ENCODE measurements at regions not wholly inside any gene's neighbourhood (a gene's known extent, or its start where the extent isn't known, plus 50 kb on each side); places are given as distances from the start of the nearest gene placed in this dataset.

DNA sequence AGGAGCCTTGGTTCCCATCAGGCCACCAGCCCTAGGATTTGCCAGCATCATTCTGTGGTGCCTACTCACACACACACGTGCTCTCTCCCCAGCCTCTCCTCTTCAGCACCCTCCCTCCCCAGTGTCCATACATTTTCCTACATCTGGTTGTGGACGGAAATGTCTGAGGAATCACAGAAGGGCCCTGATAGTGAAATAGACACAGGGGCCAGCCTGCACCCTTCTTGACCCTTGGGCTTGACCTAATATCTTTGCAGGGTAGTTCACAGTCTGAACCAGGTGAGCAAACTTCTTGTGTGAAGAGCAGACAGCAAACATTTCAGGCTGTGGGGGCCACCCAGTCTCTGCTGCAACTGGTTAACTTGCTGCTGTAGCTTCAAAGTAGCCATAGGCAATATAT lies 108.5 kb upstream of the NXT1 start:
- Histone ChIP-seq H3K9me3 (ENCODE audit: control insufficient read depth in 2 of 2, low read length in 2 of 2) (no peaks in the 10 kb centered on the region), H3K27ac (ENCODE audit: low read length) (no peak overlapping the region), H3K4me3 (ENCODE audit: low read length in 2 of 2) (no peak overlapping the region), H3K36me3 (ENCODE audit: control insufficient read depth in 2 of 2, insufficient read depth in 2 of 2, low read length in 2 of 2) (no peaks in the 10 kb centered on the region), H3K4me1 (ENCODE audit: control insufficient read depth, insufficient read depth, low read length) (peaks cover 5% of the 10 kb centered on the region), H3K27me3 (ENCODE audit: control insufficient read depth in 1 of 2, insufficient read depth in 2 of 2, low read length in 2 of 2) (peaks cover 0 to 3% of the 10 kb centered on the region in 2 donors), H3K9ac (ENCODE audit: low read length in 2 of 2) (no peak overlapping the region)

DNA sequence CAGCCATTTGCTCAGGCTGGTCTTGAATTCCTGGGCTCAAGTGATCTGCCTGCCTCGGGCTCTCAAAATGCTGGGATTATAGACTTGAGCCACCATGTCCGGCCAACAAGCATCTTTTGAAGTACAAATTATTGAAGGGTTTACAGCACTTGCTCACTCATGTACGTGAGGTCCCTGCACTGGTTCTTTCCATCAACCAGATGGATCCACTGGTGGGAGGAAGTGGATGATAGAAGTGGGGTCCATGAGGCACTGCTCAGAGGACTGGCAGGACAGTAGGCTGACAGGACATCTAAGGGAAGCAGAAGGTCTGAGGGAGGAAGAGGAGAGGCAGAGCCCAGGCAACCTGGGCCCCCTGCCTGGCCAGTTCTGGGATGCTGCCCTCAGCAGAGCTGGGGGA lies 109.2 kb upstream of the NXT1 start:
- H3K36me3 ChIP-seq (ENCODE audit: control insufficient read depth in 2 of 2, insufficient read depth in 2 of 2, low read length in 2 of 2), result no peaks in the 10 kb centered on the region
- peaks cover 5% of the 10 kb centered on the region for H3K4me1 ChIP-seq (ENCODE audit: control insufficient read depth, insufficient read depth, low read length)
- H3K9me3 ChIP-seq (ENCODE audit: control insufficient read depth in 2 of 2, low read length in 2 of 2), result no peaks in the 10 kb centered on the region
- peaks cover 0 to 3% of the 10 kb centered on the region in 2 donors for H3K27me3 ChIP-seq (ENCODE audit: control insufficient read depth in 1 of 2, insufficient read depth in 2 of 2, low read length in 2 of 2)
- H3K27ac ChIP-seq (ENCODE audit: low read length), result no peak overlapping the region
- no peak overlapping the region for H3K9ac ChIP-seq (ENCODE audit: low read length in 2 of 2)
- H3K4me3 ChIP-seq (ENCODE audit: low read length in 2 of 2), result no peak overlapping the region

DNA sequence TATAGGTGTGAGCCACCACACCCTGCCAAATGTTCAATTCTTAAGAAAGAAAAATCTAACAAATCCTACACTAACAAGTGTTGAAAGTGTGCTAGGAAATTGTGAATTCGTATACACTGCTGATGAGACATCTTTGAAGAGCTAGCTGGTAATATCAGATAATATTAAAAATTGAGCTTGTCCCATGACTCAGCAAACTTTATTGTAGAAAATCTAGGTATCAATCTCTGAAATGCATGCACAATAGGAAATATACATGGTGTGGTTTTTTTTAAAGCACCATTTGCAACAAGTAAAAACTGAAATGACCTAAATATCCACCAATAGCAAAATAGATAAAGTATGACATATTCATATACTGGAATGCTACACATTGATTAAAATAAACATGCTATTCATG lies 110.1 kb upstream of the NXT1 start:
- Histone ChIP-seq H3K36me3 (ENCODE audit: control insufficient read depth in 2 of 2, insufficient read depth in 2 of 2, low read length in 2 of 2) (no peaks in the 10 kb centered on the region), H3K4me3 (ENCODE audit: low read length in 2 of 2) (no peak overlapping the region), H3K27ac (ENCODE audit: low read length) (no peak overlapping the region), H3K9ac (ENCODE audit: low read length in 2 of 2) (no peak overlapping the region), H3K4me1 (ENCODE audit: control insufficient read depth, insufficient read depth, low read length) (peaks cover 3% of the 10 kb centered on the region), H3K27me3 (ENCODE audit: control insufficient read depth in 1 of 2, insufficient read depth in 2 of 2, low read length in 2 of 2) (peaks cover 0 to 3% of the 10 kb centered on the region in 2 donors), H3K9me3 (ENCODE audit: control insufficient read depth in 2 of 2, low read length in 2 of 2) (no peaks in the 10 kb centered on the region)

DNA sequence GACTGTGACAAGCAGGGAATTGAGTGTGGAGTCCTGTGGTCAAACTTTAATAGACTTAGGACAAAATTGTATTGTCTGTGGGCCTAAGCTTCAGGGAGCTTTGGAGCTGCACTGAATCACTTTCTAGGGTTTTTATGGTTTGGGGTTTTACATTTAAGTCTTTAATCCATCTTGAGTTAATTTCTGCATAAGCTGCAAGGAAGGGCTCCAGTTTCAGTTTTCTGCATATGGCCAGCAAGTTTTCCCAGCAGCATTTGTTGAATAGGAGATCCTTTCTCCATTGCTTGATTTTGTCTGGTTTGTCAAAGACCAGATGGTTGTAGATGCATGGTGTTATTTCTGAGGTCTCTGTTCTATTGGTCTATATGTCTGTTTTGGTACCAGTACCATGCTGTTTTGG lies 113.4 kb upstream of the NXT1 start:
- no peaks in the 10 kb centered on the region for H3K36me3 ChIP-seq (ENCODE audit: control insufficient read depth in 2 of 2, insufficient read depth in 2 of 2, low read length in 2 of 2)
- no peak overlapping the region for H3K4me3 ChIP-seq (ENCODE audit: low read length in 2 of 2)
- H3K27ac ChIP-seq (ENCODE audit: low read length), result no peak overlapping the region
- H3K9ac ChIP-seq (ENCODE audit: low read length in 2 of 2), result no peak overlapping the region
- H3K4me1 ChIP-seq (ENCODE audit: control insufficient read depth, insufficient read depth, low read length), result no peaks in the 10 kb centered on the region
- H3K27me3 ChIP-seq (ENCODE audit: control insufficient read depth in 1 of 2, insufficient read depth in 2 of 2, low read length in 2 of 2), result peaks cover 0 to 3% of the 10 kb centered on the region in 2 donors
- H3K9me3 ChIP-seq (ENCODE audit: control insufficient read depth in 2 of 2, low read length in 2 of 2), result no peaks in the 10 kb centered on the region

DNA sequence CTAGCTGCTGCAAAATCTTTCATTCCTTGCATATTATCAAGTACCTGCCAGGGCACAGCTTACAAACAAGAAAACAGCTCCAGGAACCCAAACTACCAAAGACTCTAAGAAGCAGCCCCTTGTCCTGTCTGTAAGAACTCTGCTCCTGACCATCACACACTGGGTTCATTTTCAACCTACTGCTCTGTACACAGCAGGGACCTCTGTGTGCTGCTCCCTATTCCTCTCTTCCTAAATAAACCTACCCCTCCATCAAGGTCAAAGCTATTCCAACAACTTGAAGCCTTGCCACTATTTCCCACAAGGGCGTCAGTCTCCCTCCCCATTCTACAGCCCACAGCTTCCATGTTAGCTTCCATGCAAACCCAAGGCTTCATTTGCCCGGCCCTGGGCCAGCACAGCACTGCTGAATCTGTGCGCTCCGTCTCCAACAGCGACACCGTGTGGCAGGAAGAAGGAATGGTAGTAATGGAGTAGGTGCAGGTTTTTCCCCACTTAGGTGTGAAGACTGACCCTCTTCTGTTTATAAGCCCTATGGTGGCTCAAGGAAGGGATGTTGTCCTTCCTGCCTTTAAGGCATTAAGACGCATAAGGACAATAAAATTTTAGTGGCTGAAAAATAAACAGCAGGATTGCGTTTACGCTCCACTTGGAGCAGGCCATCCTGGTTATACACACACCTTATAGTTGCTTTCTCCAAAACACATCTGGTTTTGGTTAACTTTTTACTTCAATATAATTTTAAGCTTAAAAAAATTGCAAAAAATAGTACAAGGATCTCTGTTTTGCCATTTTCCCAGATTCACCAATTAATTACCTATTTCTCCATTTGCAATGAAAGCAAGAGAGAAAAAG lies 115.2 kb upstream of the NXT1 start:
- Histone ChIP-seq H3K9me3 (ENCODE audit: control insufficient read depth in 2 of 2, low read length in 2 of 2) (no peaks in the 10 kb centered on the region), H3K4me3 (ENCODE audit: low read length in 2 of 2) (no peak overlapping the region), H3K9ac (ENCODE audit: low read length in 2 of 2) (no peak overlapping the region), H3K27me3 (ENCODE audit: control insufficient read depth in 1 of 2, insufficient read depth in 2 of 2, low read length in 2 of 2) (no peaks in the 10 kb centered on the region), H3K27ac (ENCODE audit: low read length) (no peak overlapping the region), H3K36me3 (ENCODE audit: control insufficient read depth in 2 of 2, insufficient read depth in 2 of 2, low read length in 2 of 2) (no peaks in the 10 kb centered on the region), H3K4me1 (ENCODE audit: control insufficient read depth, insufficient read depth, low read length) (no peaks in the 10 kb centered on the region)

DNA sequence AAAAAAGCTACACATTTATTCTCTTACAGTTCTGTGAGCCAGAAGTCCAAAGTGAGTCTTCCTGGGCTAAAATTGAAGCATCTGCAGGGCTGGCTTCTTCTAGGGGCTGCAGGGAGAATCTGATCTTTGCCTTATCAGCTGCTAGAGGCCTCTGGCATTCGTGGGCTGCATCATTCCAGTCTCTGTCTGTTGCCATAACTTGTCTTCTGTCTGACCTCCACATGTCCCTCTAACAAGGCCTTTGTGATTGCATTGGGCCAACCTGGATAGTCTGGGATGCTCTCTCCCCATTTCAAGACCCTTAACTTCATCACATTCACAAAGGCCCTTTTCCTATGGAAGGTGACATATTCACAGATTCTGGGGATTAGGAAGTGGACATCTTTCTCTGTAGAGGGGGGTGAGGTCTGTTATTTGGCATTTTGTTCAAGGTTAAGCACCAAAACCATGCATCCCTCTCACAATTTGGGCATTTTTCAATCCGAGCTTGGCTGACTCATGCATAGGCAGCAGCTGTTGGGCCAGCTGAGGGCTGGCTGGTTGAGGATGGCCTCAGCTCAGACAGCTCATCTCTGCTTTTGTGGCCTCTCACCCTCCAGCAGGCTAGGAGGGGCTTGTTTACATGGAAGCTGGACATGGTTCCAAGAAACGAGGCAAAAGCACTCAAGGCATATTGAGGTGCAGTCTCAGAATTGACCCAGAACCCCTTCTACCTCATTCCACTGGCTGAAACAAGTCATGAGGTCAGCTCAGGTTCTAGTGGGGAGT lies 116.1 kb upstream of the NXT1 start:
- no peaks in the 10 kb centered on the region for H3K9me3 ChIP-seq (ENCODE audit: control insufficient read depth in 2 of 2, low read length in 2 of 2)
- H3K36me3 ChIP-seq (ENCODE audit: control insufficient read depth in 2 of 2, insufficient read depth in 2 of 2, low read length in 2 of 2), result no peaks in the 10 kb centered on the region
- no peak overlapping the region for H3K9ac ChIP-seq (ENCODE audit: low read length in 2 of 2)
- H3K27ac ChIP-seq (ENCODE audit: low read length), result no peak overlapping the region
- no peak overlapping the region for H3K4me3 ChIP-seq (ENCODE audit: low read length in 2 of 2)
- H3K4me1 ChIP-seq (ENCODE audit: control insufficient read depth, insufficient read depth, low read length), result no peaks in the 10 kb centered on the region
- H3K27me3 ChIP-seq (ENCODE audit: control insufficient read depth in 1 of 2, insufficient read depth in 2 of 2, low read length in 2 of 2), result no peaks in the 10 kb centered on the region

DNA sequence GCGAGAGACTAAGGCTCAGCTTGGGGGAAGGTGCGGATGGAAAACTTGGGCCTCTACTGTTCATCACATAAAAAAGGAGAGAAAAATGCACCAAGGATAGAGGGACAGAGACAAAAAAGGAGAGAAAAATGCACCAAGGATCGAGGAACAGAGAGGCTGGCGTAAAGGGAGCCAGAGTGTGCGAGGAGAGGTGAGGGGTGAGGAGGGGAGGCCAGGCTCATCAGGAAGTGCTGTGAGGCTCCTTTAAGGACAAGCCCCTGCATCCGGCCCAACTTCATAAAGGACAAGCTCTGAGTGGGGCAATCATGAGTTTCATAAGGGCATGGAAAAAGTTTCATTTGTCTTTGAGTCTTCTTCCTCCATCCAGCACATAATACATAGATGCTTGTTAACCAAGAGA lies 117.2 kb upstream of the NXT1 start:
- H3K36me3 ChIP-seq (ENCODE audit: control insufficient read depth in 2 of 2, insufficient read depth in 2 of 2, low read length in 2 of 2), result no peaks in the 10 kb centered on the region
- H3K4me1 ChIP-seq (ENCODE audit: control insufficient read depth, insufficient read depth, low read length), result peaks cover 5% of the 10 kb centered on the region
- H3K4me3 ChIP-seq (ENCODE audit: low read length in 2 of 2), result no peak overlapping the region
- no peaks in the 10 kb centered on the region for H3K9me3 ChIP-seq (ENCODE audit: control insufficient read depth in 2 of 2, low read length in 2 of 2)
- H3K27ac ChIP-seq (ENCODE audit: low read length), result no peak overlapping the region
- no peak overlapping the region for H3K9ac ChIP-seq (ENCODE audit: low read length in 2 of 2)
- H3K27me3 ChIP-seq (ENCODE audit: control insufficient read depth in 1 of 2, insufficient read depth in 2 of 2, low read length in 2 of 2), result no peaks in the 10 kb centered on the region

DNA sequence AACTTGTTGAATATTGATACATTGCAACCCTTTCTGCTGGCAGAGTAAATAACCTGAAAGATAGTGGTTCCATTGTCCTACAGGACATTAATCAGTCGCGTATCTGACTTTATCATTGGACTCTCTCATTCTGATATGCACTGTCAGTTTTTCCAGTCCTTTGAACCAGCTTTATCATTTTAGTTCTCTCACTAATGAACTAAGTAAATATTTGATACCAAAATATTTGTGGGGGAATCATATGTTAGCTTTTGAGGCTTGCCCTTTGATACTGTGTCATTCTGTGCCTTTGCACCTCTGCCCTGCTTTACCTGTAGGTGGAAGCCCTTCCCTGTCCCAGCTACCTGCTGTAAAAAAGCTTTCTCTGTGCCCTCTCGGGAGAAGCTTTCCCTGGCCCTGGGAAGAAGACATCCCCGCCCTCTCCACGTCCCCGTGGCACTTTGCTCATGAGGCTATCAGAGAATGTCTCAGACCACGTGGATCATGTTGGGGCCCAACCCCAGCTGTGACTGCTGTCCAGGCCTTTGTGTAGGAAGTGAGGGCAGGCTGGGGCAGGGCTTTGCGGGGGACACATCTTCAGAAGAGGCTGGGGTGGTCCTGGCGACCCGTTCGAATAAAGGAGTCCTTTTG lies 117.8 kb upstream of the NXT1 start:
- H3K36me3 ChIP-seq (ENCODE audit: control insufficient read depth in 2 of 2, insufficient read depth in 2 of 2, low read length in 2 of 2), result no peaks in the 10 kb centered on the region
- H3K9me3 ChIP-seq (ENCODE audit: control insufficient read depth in 2 of 2, low read length in 2 of 2), result no peaks in the 10 kb centered on the region
- peaks cover 5% of the 10 kb centered on the region for H3K4me1 ChIP-seq (ENCODE audit: control insufficient read depth, insufficient read depth, low read length)
- H3K4me3 ChIP-seq (ENCODE audit: low read length in 2 of 2), result no peak overlapping the region
- no peaks in the 10 kb centered on the region for H3K27me3 ChIP-seq (ENCODE audit: control insufficient read depth in 1 of 2, insufficient read depth in 2 of 2, low read length in 2 of 2)
- H3K27ac ChIP-seq (ENCODE audit: low read length), result no peak overlapping the region
- no peak overlapping the region for H3K9ac ChIP-seq (ENCODE audit: low read length in 2 of 2)

DNA sequence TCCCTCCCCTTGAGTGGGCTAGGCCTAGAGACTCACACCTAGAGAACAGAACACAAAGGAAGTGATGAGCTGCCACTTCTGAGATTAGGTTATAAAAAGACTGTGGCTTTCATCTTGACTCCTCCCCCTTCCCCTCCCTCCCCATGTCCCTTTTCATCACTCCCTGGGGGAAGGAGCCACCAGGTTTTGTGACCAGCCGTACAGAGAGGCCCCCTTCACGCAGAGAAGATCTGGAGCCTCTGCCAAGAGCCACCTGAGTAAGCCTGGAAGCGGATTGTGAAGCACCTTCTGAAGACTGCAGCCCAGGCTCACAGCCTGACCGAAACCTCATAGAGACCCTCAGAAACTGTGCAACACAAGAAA lies 118.4 kb upstream of the NXT1 start:
- H3K27ac ChIP-seq (ENCODE audit: low read length), result no peak overlapping the region
- H3K4me3 ChIP-seq (ENCODE audit: low read length in 2 of 2), result no peak overlapping the region
- no peaks in the 10 kb centered on the region for H3K27me3 ChIP-seq (ENCODE audit: control insufficient read depth in 1 of 2, insufficient read depth in 2 of 2, low read length in 2 of 2)
- peaks cover 5% of the 10 kb centered on the region for H3K4me1 ChIP-seq (ENCODE audit: control insufficient read depth, insufficient read depth, low read length)
- H3K36me3 ChIP-seq (ENCODE audit: control insufficient read depth in 2 of 2, insufficient read depth in 2 of 2, low read length in 2 of 2), result no peaks in the 10 kb centered on the region
- H3K9me3 ChIP-seq (ENCODE audit: control insufficient read depth in 2 of 2, low read length in 2 of 2), result no peaks in the 10 kb centered on the region
- H3K9ac ChIP-seq (ENCODE audit: low read length in 2 of 2), result no peak overlapping the region

DNA sequence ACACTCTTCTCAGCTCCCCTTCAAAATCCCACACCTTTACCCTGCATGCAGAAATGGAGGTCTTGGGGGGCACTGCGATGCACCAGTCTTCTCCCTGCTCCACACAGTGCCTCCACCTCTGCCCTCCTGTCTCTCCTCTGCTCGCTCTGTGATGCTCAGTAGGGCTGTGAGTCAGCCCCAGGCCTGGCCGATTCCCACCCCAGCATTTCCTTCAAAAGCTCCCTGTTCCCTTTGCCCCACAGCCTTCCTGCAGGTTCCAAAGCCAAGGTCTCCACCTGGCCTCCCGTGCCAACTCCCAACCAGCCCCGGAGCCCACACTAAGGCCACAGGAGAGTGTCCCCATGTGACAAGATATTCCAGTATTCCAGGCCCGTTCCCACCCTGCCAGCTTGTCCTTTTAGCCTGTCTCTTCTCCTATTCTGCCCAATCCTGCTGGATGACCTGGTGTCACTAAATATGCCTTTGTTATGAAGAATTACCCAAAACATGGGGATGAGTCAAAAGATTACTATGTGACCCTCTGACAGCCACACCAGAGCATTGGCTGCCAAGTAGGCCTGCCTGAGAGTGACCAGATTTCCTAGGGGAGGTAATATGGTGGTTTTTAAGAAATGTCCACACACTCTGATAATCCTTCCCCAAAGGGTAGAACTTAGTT lies 118.9 kb upstream of the NXT1 start:
- H3K27ac ChIP-seq (ENCODE audit: low read length), result no peak overlapping the region
- no peak overlapping the region for H3K9ac ChIP-seq (ENCODE audit: low read length in 2 of 2)
- no peaks in the 10 kb centered on the region for H3K9me3 ChIP-seq (ENCODE audit: control insufficient read depth in 2 of 2, low read length in 2 of 2)
- H3K27me3 ChIP-seq (ENCODE audit: control insufficient read depth in 1 of 2, insufficient read depth in 2 of 2, low read length in 2 of 2), result no peaks in the 10 kb centered on the region
- no peaks in the 10 kb centered on the region for H3K36me3 ChIP-seq (ENCODE audit: control insufficient read depth in 2 of 2, insufficient read depth in 2 of 2, low read length in 2 of 2)
- no peak overlapping the region for H3K4me3 ChIP-seq (ENCODE audit: low read length in 2 of 2)
- H3K4me1 ChIP-seq (ENCODE audit: control insufficient read depth, insufficient read depth, low read length), result peaks cover 5% of the 10 kb centered on the region

Data from stomach smooth muscle (tissue), 2 donors.